Ishikawa (cell line): ENCODE measurements at regions not wholly inside any gene's neighbourhood (a gene's known extent, or its start where the extent isn't known, plus 50 kb on each side); places are given as distances from the start of the nearest gene placed in this dataset.
A peak's percentile ranks its signal among the peaks of the same experiment; 100 is the strongest.

Experiments
- CEBPB ChIP-seq: IDR thresholded peaks from 2 replicates; pipeline ENCODE4 v1.6.1; 2012
- CREB1 ChIP-seq: IDR thresholded peaks from 2 replicates; pipeline ENCODE4 v1.6.1; 2012; ENCODE audit warnings: low read depth
- EGR1 ChIP-seq: IDR thresholded peaks from 2 replicates; pipeline ENCODE4 v1.6.1; 2012
- EP300 ChIP-seq: IDR thresholded peaks from 2 replicates; pipeline ENCODE4 v1.6.1; 2012; ENCODE audit warnings: borderline replicate concordance
- FOXM1 ChIP-seq: IDR thresholded peaks from 2 replicates; pipeline ENCODE4 v1.6.1; 2012; ENCODE audit warnings: low read depth, borderline replicate concordance
- MAX ChIP-seq: IDR thresholded peaks from 2 replicates; pipeline ENCODE4 v1.6.1; 2012
- NFIC ChIP-seq: IDR thresholded peaks from 2 replicates; pipeline ENCODE4 v1.6.1; 2012
- RAD21 ChIP-seq: IDR thresholded peaks from 2 replicates; pipeline ENCODE4 v1.6.1; 2012; ENCODE audit warnings: low read depth
- REST ChIP-seq: IDR thresholded peaks from 2 replicates; pipeline ENCODE4 v1.6.1; 2012; ENCODE audit warnings: low read depth, mild to moderate bottlenecking
- TAF1 ChIP-seq: IDR thresholded peaks from 2 replicates; pipeline ENCODE4 v1.6.1; 2012; ENCODE audit warnings: low read depth, mild to moderate bottlenecking
- TCF12 ChIP-seq: IDR thresholded peaks from 2 replicates; pipeline ENCODE4 v1.6.1; 2012; ENCODE audit warnings: low read depth
- TEAD4 ChIP-seq: IDR thresholded peaks from 2 replicates; pipeline ENCODE4 v1.6.1; 2012
- USF1 ChIP-seq: IDR thresholded peaks from 2 replicates; pipeline ENCODE4 v1.6.1; 2012
- YY1 ChIP-seq: IDR thresholded peaks from 2 replicates; pipeline ENCODE4 v1.6.1; 2012; ENCODE audit warnings: low read depth
- ZBTB7A ChIP-seq: IDR thresholded peaks from 2 replicates; pipeline ENCODE4 v1.6.1; 2012; ENCODE audit warnings: low read depth

- TF ChIP-seq RAD21 (peak; percentile 74), FOXM1 (no peak), USF1 (no peak), CEBPB (no peak), TAF1 (no peak)
Measured at GRCh38 chr1:88061492-88062177, 622.4 kb upstream of the PKN2 start.

- TF ChIP-seq MAX, result no peak
- no peak for TF ChIP-seq TCF12
- no peak for TF ChIP-seq CEBPB
- no peak for TF ChIP-seq YY1
- TF ChIP-seq ZBTB7A, result no peak
- TF ChIP-seq CREB1, result no peak
- no peak for TF ChIP-seq TEAD4
- no peak for TF ChIP-seq TAF1
- TF ChIP-seq EP300, result no peak
- no peak for TF ChIP-seq REST
- TF ChIP-seq NFIC, result no peak
Measured at GRCh38 chr1:88062650-88063153, 621.4 kb upstream of the PKN2 start.

GRCh38 chr1:88063605-88064004 is 620.5 kb upstream of the PKN2 start:
- no peak for TF ChIP-seq ZBTB7A

- no peak for TF ChIP-seq YY1
- TF ChIP-seq CREB1, result no peak
- no peak for TF ChIP-seq ZBTB7A
- TF ChIP-seq MAX, result no peak
- no peak for TF ChIP-seq TEAD4
- no peak for TF ChIP-seq REST
- TF ChIP-seq EP300, result no peak
- no peak for TF ChIP-seq USF1
- no peak for TF ChIP-seq FOXM1
- TF ChIP-seq NFIC, result no peak
Measured at GRCh38 chr1:88068407-88068960, 615.6 kb upstream of the PKN2 start.

GRCh38 chr1:88070956-88071355 is 613.1 kb upstream of the PKN2 start:
- no peak for TF ChIP-seq EP300
- TF ChIP-seq MAX, result no peak
- TF ChIP-seq YY1, result no peak
- no peak for TF ChIP-seq TEAD4

GRCh38 chr1:88074661-88075060 is 609.4 kb upstream of the PKN2 start:
- TF ChIP-seq MAX, result no peak
- TF ChIP-seq NFIC, result no peak
- TF ChIP-seq RAD21, result no peak
- TF ChIP-seq REST, result no peak
- TF ChIP-seq TCF12, result no peak
- TF ChIP-seq FOXM1, result no peak
- TF ChIP-seq EGR1, result no peak
- TF ChIP-seq CEBPB, result no peak
- TF ChIP-seq YY1, result no peak
- no peak for TF ChIP-seq TAF1
- no peak for TF ChIP-seq EP300
- no peak for TF ChIP-seq CREB1
- TF ChIP-seq TEAD4, result no peak
- TF ChIP-seq USF1, result no peak
- TF ChIP-seq ZBTB7A, result no peak
